ENCODE measurements at regions not wholly inside any gene's neighbourhood (a gene's known extent, or its start where the extent isn't known, plus 50 kb on each side); places are given as distances from the start of the nearest gene placed in this dataset.
A peak's percentile ranks its signal among the peaks of the same experiment; 100 is the strongest.

GRCh38 chr5:72752909-72753308 is 63.6 kb upstream of the TNPO1 start:
- Histone ChIP-seq H3K9ac (no peak overlapping the region), H3K27me3 (ENCODE audit: insufficient read depth) (no peaks in the 10 kb centered on the region), H3K9me2 (no peaks in the 10 kb centered on the region), H3K36me3 (replicated peaks in 1 of 2; ENCODE audit: control insufficient read depth in 1 of 2, insufficient read depth in 2 of 2, low read length in 1 of 2) (no peaks in the 10 kb centered on the region), H3K79me2 (ENCODE audit: insufficient read depth) (no peaks in the 10 kb centered on the region), H3F3A (replicated peaks; ENCODE audit: insufficient read depth) (no peaks in the 10 kb centered on the region), H3K9me3 (no peaks in the 10 kb centered on the region), H3K4me1 (ENCODE audit: control insufficient read depth in 1 of 2, insufficient read depth in 2 of 2, low read depth in 1 of 2, low read length in 1 of 2) (peaks cover 0 to 12% of the 10 kb centered on the region in 2 experiments; a peak in 2 of 4 replicates), H3K27ac (ENCODE audit: low read depth in 2 of 2, low read length in 1 of 2) (peak overlapping the region in 1 of 2 experiments; percentile 69; a peak in 2 of 4 replicates), H3K4me3 (ENCODE audit: low read depth in 2 of 2, low read length in 1 of 2) (no peak overlapping the region), H2AFZ (ENCODE audit: low read depth) (no peak overlapping the region), H3K4me2 (no peak overlapping the region), H4K20me1 (ENCODE audit: insufficient read depth) (no peaks in the 10 kb centered on the region)
- 70% methylated on average over 1 of the region's 1 CpG for WGBS (ENCODE audit: low lambda C conversion rate)
- DNase-seq = peak; percentile 49
- POLR2A ChIA-PET = no interaction called here
- CTCF ChIA-PET = interaction anchor here (1.5 kb wide), 2 partner anchors 58 to 146 kb away, joined by 3 to 5 read pairs; no protein-coding TSS in a partner anchor
- TF ChIP-seq RAD21 (IDR thresholded peaks at IDR 0.05; ENCODE audit: low read length) (peak; percentile 55), MEF2A (IDR thresholded peaks at IDR 0.05; ENCODE audit: borderline replicate concordance, low read depth) (no peak), EP300 (IDR thresholded peaks at IDR 0.05; ENCODE audit: borderline replicate concordance in 1 of 2, low read depth in 1 of 2, low read length in 1 of 2) (peak in 1 of 2 experiments; percentile 90; a peak in 2 of 4 replicates), NRF1 (IDR thresholded peaks at IDR 0.05; ENCODE audit: low read depth, low read length) (no peak), RXRA (IDR thresholded peaks at IDR 0.05; ENCODE audit: borderline replicate concordance, low read depth) (no peak), YY1 (IDR thresholded peaks at IDR 0.05; ENCODE audit: low read depth) (no peak), RCOR1 (IDR thresholded peaks at IDR 0.05; ENCODE audit: low read length) (peak; percentile 96), POLR2AphosphoS5 (IDR thresholded peaks at IDR 0.05; ENCODE audit: low read depth, low read length) (no peak), FOXM1 (IDR thresholded peaks at IDR 0.05; ENCODE audit: low read depth) (no peak), GATA2 (CRISPR knock-in tag; IDR thresholded peaks at IDR 0.05) (peak; percentile 85), EZH2phosphoT487 (IDR thresholded peaks at IDR 0.05; ENCODE audit: borderline replicate concordance, low read depth) (no peak), MXI1 (IDR thresholded peaks at IDR 0.05; ENCODE audit: low read depth, low read length) (no peak), TCF12 (IDR thresholded peaks at IDR 0.05) (0 out of 2 replicates have a peak, but pooled peaks have one; percentile 28), SMC3 (IDR thresholded peaks at IDR 0.05; ENCODE audit: low read depth, low read length) (peak; percentile 29; the same call in 1 of the 2 replicates), FOXJ3 (CRISPR knock-in tag; IDR thresholded peaks at IDR 0.05) (no peak), REST (IDR thresholded peaks at IDR 0.05; ENCODE audit: low read depth, low read length) (no peak), TEAD4 (IDR thresholded peaks at IDR 0.05; ENCODE audit: borderline replicate concordance, insufficient read depth) (0 out of 2 replicates have a peak, but pooled peaks have one; percentile 28), TAF1 (IDR thresholded peaks at IDR 0.05; ENCODE audit: borderline replicate concordance, low read depth, low read length) (no peak), RFX5 (IDR thresholded peaks at IDR 0.05; ENCODE audit: low read length) (no peak), IRF3 (IDR thresholded peaks at IDR 0.05; ENCODE audit: low read depth, low read length) (no peak), CHD2 (IDR thresholded peaks at IDR 0.05; ENCODE audit: low read length, partially characterized antibody) (peak; percentile 75)
- TF ChIP-seq, protein P1, sequence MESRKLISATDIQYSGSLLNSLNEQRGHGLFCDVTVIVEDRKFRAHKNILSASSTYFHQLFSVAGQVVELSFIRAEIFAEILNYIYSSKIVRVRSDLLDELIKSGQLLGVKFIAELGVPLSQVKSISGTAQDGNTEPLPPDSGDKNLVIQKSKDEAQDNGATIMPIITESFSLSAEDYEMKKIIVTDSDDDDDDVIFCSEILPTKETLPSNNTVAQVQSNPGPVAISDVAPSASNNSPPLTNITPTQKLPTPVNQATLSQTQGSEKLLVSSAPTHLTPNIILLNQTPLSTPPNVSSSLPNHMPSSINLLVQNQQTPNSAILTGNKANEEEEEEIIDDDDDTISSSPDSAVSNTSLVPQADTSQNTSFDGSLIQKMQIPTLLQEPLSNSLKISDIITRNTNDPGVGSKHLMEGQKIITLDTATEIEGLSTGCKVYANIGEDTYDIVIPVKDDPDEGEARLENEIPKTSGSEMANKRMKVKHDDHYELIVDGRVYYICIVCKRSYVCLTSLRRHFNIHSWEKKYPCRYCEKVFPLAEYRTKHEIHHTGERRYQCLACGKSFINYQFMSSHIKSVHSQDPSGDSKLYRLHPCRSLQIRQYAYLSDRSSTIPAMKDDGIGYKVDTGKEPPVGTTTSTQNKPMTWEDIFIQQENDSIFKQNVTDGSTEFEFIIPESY (IDR thresholded peaks at IDR 0.05; ENCODE audit: borderline replicate concordance, low read depth) = no peak
- TF ChIP-seq, protein P2, sequence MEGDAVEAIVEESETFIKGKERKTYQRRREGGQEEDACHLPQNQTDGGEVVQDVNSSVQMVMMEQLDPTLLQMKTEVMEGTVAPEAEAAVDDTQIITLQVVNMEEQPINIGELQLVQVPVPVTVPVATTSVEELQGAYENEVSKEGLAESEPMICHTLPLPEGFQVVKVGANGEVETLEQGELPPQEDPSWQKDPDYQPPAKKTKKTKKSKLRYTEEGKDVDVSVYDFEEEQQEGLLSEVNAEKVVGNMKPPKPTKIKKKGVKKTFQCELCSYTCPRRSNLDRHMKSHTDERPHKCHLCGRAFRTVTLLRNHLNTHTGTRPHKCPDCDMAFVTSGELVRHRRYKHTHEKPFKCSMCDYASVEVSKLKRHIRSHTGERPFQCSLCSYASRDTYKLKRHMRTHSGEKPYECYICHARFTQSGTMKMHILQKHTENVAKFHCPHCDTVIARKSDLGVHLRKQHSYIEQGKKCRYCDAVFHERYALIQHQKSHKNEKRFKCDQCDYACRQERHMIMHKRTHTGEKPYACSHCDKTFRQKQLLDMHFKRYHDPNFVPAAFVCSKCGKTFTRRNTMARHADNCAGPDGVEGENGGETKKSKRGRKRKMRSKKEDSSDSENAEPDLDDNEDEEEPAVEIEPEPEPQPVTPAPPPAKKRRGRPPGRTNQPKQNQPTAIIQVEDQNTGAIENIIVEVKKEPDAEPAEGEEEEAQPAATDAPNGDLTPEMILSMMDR (IDR thresholded peaks at IDR 0.05) = no peak
- TF ChIP-seq, protein P3, sequence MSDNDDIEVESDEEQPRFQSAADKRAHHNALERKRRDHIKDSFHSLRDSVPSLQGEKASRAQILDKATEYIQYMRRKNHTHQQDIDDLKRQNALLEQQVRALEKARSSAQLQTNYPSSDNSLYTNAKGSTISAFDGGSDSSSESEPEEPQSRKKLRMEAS (IDR thresholded peaks at IDR 0.05; ENCODE audit: low read depth) = no peak
- TF ChIP-seq, protein P4, sequence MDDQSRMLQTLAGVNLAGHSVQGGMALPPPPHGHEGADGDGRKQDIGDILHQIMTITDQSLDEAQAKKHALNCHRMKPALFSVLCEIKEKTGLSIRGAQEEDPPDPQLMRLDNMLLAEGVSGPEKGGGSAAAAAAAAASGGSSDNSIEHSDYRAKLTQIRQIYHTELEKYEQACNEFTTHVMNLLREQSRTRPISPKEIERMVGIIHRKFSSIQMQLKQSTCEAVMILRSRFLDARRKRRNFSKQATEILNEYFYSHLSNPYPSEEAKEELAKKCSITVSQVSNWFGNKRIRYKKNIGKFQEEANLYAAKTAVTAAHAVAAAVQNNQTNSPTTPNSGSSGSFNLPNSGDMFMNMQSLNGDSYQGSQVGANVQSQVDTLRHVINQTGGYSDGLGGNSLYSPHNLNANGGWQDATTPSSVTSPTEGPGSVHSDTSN (IDR thresholded peaks at IDR 0.05) = no peak
